Fibroblast of skin of abdomen (primary cell): ENCODE measurements at regions not wholly inside any gene's neighbourhood (a gene's known extent, or its start where the extent isn't known, plus 50 kb on each side); places are given as distances from the start of the nearest gene placed in this dataset.
"Not testable (repeated sequence)": the region's sequence is repeated elsewhere in the genome, so short reads cannot be mapped to it uniquely, and the experiment has no call there.

Source experiments
- DNase-seq: peaks from one replicate; pipeline ENCODE4 v3.0.0-alpha.2; 2013

- no peak for DNase-seq
Measured at GRCh38 chr12:42758806-42759205, 169.3 kb upstream of the PRICKLE1 start.

- no peak for DNase-seq
Measured at GRCh38 chr12:42757624-42758119, 168.1 kb upstream of the PRICKLE1 start.

DNA sequence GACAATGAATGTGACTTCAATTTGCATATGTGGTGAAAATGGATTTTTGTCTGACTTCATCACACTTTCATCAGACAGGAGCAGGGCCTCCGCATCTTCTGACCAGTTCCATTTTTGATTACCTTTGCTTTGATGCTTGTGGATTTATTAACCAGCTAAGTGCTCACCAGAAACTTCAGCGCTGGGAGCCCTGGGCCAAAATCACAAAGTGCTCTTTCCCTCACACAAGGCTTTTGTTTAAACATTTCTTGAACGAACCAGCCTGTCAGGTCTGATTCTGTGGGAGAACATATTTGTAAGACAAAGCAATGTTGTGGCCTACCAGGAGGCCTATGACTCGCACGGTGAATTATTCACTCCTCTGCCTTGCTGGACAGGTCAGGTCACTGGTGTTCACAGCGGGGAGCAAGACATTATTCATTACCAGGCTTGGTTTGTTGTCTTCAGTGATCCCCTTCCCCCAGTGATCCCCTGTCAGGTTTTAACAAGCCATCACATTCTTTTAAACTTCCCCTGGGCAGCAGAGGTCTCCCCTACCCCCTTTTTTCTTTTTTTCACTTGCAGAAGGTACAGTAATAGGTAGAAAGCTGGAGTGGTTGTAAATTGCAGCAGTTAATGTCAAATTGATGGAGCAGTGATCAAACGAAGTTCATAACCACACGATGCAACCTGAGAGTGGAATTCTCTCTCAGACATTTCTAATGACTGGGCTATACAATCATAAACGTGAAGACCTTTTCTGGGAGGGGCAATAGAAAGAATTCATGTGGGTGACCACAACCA is 167.5 kb upstream of the PRICKLE1 start:
- peak; percentile 98 for DNase-seq

DNA sequence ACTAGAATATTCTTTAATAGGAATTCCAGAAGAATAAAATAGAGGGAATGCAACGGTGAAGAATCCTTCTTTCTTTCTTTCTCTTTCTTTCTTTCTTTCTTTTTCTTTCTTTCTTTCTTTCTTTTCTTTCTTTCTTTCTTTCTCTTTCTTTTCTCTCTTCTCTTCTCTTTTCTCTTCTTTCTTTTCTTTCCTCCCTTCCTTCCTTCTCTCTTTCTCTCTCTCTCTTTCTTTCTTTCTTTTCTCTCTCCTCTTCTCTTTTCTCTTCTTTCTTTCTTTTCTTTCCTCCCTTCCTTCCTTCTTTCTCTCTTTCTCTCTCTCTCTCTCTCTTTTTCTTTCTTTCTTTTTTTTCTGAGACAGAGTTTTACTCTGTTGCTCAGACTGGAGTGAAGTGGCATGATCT is 160.8 kb upstream of the PRICKLE1 start:
- no peak for DNase-seq

- no peak for DNase-seq
Measured at GRCh38 chr12:42749239-42749638, 159.7 kb upstream of the PRICKLE1 start.

DNA sequence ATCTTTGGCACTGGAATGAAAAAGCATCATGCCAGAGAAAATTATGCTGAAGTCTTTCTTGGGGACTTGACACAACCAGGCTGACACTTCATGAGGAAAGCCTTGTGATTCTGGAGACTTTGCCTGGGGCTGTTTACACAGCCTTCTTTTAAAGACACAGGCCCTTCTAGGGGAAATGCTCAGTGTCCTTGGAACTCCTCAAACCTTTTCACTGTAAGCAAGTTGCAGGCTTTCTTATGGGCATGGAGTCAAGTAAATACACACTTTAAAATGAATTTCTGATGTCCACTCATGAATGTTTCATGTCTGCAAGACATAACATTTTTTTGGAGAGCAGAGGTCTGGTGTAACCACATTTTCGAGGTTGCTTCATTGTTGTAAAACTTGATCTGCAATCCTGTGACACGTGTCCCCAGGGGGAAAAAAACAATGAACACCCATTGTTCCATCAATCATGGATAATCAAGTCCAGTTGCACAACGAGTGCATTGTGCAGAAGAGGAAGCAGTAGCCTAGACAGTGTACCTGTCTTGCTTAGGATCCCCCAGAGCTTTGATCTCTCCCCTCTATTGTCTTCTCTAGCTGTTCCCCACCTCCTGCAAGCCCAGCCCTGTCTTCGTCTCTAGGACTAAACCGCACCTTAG is 155.1 kb upstream of the PRICKLE1 start:
- peak; percentile 66 for DNase-seq

- no peak for DNase-seq
Measured at GRCh38 chr12:42742716-42743115, 153.2 kb upstream of the PRICKLE1 start.

DNA sequence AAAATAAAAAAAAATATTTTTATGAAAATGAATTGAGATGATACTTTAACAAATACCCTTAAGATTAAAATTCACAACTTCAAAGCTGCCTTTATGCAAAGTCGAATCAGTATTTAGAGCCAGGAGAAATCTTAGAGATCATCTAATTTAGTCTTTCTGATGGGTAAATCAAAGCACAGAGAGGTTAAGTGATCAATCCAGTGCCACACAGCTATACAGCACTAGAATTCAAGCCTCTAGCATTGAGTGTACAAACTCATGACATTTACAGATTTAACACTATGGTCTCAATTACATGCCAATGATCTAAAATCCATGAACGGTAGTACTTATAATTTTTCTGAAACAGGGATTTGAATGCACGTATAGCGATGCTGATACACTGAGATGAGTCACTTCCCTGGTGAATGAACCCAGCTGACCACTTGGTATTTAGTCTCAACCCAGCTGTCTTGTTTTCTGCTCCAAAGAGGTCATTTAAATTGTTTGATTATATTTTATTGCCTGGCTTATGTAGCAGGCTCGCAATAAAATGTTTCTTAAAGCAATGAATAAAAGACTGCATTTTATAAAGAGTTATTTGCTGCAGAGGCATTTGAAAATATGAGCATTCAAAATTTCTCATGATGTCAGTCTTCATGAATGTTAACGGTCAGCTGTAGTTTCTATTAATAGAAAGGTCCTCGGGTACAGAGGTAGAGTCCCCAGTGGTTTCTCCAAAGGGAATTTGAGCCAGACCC is 152.4 kb upstream of the PRICKLE1 start:
- peak; percentile 64 for DNase-seq

GRCh38 chr12:42741091-42741490 is 151.5 kb upstream of the PRICKLE1 start:
- peak; percentile 44 for DNase-seq

- no peak for DNase-seq
Measured at GRCh38 chr12:42737398-42737797, 147.9 kb upstream of the PRICKLE1 start.

- no peak for DNase-seq
Measured at GRCh38 chr12:42735861-42736361, 146.4 kb upstream of the PRICKLE1 start.

- DNase-seq = no peak
Measured at GRCh38 chr12:42733911-42734310, 144.4 kb upstream of the PRICKLE1 start.

- no peak for DNase-seq
Measured at GRCh38 chr12:42732908-42733411, 143.4 kb upstream of the PRICKLE1 start.

- peak; percentile 39 for DNase-seq
Measured at GRCh38 chr12:42730291-42730690, 140.7 kb upstream of the PRICKLE1 start.

DNA sequence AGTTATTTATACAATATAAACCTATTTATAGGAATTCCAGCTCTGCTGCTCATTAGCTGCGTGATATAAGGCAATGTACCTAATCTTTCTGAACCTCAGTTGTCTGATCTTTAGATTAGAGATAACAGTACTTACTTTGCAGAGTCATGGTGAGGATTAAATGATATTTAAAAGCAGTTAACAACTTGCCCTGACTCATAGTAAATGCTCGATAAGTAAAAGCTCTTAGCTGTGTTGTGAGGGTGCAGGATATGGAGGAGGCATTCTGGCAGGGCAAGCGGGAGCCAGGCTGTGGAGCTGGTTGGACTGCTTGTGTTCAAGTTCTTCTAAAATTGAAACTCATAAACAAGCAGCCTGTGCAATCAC is 140.0 kb upstream of the PRICKLE1 start:
- no peak for DNase-seq

DNA sequence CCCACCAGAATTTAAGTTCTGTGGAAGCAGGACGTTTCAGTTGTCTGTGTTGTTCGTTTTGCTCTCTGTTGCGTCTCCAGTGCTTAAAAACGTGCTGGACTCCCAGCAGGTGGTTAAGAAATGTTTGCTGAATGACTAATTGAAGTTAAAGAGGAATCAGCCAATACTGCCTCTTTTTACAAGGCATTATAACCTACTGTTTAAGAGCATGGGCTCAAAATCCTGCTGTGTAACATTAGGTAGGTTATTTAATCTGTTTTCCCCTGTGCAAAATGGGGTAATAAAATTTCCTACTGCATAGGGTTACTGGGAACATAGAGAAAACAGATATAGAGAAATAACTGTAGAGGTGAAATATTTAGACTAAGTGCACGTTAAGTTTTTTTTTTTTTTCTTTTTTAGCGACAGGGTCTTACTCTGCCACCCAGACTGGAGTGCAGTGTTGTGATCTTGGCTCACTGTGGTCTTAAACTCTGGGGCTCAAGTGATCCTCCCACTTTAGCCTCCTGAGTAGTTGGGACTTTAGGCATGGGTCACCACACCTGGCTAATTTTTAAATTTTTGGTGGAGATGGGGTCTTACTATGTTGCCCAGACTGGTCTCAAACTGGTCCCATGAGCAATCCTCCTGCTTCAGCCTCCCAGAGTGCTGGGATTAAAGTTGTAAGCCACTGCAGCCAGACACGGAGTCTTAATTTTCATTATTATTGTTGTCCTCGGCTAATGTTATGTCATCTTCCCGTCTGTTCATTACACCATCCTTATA is 139.4 kb upstream of the PRICKLE1 start:
- DNase-seq = no peak

- no peak for DNase-seq
Measured at GRCh38 chr12:42728287-42728686, 138.7 kb upstream of the PRICKLE1 start.

GRCh38 chr12:42725809-42726208 is 136.3 kb upstream of the PRICKLE1 start:
- peak; percentile 92 for DNase-seq

DNA sequence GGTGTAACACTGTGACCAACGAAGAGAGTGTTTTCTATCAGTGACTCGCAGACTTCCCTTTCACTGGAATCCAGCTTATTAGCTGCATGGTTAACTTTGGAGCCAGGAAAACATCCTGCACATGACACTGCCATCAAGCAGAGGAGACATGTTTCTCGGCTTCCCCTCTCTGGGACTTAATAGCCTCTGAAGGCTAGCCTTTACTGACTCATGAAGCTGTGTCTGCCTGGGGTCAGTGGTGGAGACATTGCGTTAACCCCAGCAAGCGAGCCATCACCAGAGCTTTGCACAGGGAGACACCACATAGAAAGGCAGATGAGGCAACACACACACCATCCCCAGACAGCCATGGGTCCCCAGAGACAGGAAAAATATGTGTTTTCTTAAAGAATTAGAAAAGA is 126.9 kb upstream of the PRICKLE1 start:
- peak; percentile 79 for DNase-seq

DNA sequence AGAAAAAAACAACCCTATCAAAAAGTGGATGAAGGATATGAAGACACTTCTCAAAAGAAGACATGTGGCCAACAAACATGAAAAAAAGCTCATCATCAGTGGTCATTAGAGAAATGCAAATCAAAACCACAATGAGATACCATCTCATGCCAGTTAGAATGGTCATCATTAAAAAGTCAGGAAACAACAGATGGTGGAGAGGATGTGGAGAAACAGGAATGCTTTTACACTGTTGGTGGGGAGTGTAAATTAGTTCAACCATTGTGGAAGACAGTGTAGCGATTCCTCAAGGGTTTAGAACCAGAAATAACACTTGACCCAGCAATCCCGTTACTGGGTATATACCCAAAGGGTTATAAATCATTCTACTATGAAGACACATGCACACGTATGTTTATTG is 124.0 kb upstream of the PRICKLE1 start:
- not testable (repeated sequence) for DNase-seq

DNA sequence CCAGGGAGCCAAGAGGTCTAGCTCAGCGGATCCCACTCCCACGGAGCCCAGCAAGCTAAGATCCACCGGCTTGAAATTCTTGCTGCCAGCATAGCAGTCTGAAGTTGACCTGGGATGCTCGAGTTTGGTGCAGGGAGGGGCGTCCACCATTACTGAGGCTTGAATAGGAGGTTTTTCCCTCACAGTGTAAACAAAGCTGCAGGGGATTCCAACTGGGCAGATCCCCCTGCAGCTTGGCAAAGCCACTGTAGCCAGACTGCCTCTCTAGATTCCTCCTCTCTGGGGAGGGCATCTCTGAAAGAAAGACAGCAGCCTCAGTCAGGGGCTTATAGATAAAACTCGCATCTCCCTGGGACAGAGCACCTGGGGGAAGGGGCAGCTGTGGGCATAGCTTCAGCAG is 118.8 kb upstream of the PRICKLE1 start:
- DNase-seq = not testable (repeated sequence)
